ENCODE measurements at regions not wholly inside any gene's neighbourhood (a gene's known extent, or its start where the extent isn't known, plus 50 kb on each side); places are given as distances from the start of the nearest gene placed in this dataset.

DNA sequence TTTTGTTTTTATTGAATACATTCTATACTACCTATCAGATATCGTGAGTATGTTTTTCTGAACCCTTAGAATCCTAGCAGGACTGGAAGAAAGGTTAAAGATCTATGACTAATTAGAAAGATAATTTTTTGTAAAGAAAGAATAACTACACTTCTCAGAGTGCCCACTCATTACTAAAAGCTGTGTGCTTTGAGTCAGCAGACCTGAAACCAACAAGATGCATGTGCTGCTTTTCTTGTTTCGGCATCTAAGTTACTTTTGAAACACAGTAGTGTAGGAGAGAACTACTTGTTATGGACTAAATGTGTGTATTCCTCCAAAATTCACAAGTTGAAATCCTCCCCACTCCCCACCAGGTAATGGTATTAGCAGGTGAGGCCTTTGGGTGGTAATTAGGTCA, 127.8 kb upstream of the ESRRG start:
- TF ChIP-seq, protein P1, sequence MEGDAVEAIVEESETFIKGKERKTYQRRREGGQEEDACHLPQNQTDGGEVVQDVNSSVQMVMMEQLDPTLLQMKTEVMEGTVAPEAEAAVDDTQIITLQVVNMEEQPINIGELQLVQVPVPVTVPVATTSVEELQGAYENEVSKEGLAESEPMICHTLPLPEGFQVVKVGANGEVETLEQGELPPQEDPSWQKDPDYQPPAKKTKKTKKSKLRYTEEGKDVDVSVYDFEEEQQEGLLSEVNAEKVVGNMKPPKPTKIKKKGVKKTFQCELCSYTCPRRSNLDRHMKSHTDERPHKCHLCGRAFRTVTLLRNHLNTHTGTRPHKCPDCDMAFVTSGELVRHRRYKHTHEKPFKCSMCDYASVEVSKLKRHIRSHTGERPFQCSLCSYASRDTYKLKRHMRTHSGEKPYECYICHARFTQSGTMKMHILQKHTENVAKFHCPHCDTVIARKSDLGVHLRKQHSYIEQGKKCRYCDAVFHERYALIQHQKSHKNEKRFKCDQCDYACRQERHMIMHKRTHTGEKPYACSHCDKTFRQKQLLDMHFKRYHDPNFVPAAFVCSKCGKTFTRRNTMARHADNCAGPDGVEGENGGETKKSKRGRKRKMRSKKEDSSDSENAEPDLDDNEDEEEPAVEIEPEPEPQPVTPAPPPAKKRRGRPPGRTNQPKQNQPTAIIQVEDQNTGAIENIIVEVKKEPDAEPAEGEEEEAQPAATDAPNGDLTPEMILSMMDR (IDR thresholded peaks at IDR 0.05), result no peak
- no peak for TF ChIP-seq POLR2A (IDR thresholded peaks at IDR 0.05)
